ENCODE measurements at regions not wholly inside any gene's neighbourhood (a gene's known extent, or its start where the extent isn't known, plus 50 kb on each side); places are given as distances from the start of the nearest gene placed in this dataset.

DNA sequence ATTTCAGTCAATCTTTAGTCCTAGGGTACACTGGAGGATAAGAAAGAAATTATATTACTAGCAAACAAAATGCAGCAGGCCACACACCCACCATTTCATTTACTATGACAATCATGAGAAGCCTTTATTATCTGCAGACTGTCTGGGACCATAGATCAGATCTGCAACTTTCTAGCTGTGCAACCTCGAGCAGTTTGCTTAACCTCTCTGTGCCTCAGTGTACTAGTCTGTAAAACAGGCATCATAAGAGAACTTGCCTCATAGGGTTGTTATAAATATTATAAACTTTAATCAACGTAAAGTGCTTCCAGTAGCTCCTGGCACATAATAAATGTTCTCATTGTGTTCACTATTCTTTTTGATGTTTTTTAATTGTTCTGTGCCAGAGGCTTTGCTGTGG, 128.2 kb upstream of the C1QTNF7 start:
- TF ChIP-seq, protein P1, sequence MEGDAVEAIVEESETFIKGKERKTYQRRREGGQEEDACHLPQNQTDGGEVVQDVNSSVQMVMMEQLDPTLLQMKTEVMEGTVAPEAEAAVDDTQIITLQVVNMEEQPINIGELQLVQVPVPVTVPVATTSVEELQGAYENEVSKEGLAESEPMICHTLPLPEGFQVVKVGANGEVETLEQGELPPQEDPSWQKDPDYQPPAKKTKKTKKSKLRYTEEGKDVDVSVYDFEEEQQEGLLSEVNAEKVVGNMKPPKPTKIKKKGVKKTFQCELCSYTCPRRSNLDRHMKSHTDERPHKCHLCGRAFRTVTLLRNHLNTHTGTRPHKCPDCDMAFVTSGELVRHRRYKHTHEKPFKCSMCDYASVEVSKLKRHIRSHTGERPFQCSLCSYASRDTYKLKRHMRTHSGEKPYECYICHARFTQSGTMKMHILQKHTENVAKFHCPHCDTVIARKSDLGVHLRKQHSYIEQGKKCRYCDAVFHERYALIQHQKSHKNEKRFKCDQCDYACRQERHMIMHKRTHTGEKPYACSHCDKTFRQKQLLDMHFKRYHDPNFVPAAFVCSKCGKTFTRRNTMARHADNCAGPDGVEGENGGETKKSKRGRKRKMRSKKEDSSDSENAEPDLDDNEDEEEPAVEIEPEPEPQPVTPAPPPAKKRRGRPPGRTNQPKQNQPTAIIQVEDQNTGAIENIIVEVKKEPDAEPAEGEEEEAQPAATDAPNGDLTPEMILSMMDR (IDR thresholded peaks at IDR 0.05), result no peak
- no peak for TF ChIP-seq POLR2A (IDR thresholded peaks at IDR 0.05)
